ENCODE measurements at regions not wholly inside any gene's neighbourhood (a gene's known extent, or its start where the extent isn't known, plus 50 kb on each side); places are given as distances from the start of the nearest gene placed in this dataset.

- TF ChIP-seq CTCF (IDR thresholded peaks at IDR 0.05; ENCODE audit: unreplicated experiment) = no peak
- Mint-ChIP-seq H3K4me1 (no peaks in the 10 kb centered on the region), H3K27me3 (ENCODE audit: low read depth) (no peaks in the 10 kb centered on the region), H3K36me3 (no peaks in the 10 kb centered on the region), H3K9me3 (peaks cover 39% of the 10 kb centered on the region), H3K27ac (no peak overlapping the region), H3K4me3 (no peak overlapping the region)
- no peak for DNase-seq (ENCODE audit: low spot score in 2 of 2, unreplicated experiment in 2 of 2)
These were observed 265.9 kb downstream of the TRIM36 start for GRCh38 chr5:114903767-114904166.

GRCh38 chr5:114898602-114899001 is 271.1 kb downstream of the TRIM36 start:
- peaks cover 5% of the 10 kb centered on the region for H3K27me3 Mint-ChIP-seq (ENCODE audit: low read depth)
- H3K4me1 Mint-ChIP-seq = no peaks in the 10 kb centered on the region
- H3K36me3 Mint-ChIP-seq = no peaks in the 10 kb centered on the region
- H3K9me3 Mint-ChIP-seq = peaks cover 25% of the 10 kb centered on the region
- no peak overlapping the region for H3K27ac Mint-ChIP-seq
- no peak for DNase-seq (ENCODE audit: low spot score in 2 of 2, unreplicated experiment in 2 of 2)
- H3K4me3 Mint-ChIP-seq = no peak overlapping the region
- no peak for TF ChIP-seq CTCF (IDR thresholded peaks at IDR 0.05; ENCODE audit: unreplicated experiment)

- Mint-ChIP-seq H3K36me3 (no peaks in the 10 kb centered on the region), H3K27ac (no peak overlapping the region), H3K27me3 (ENCODE audit: low read depth) (peaks cover 6% of the 10 kb centered on the region), H3K9me3 (peaks cover 25% of the 10 kb centered on the region), H3K4me3 (no peak overlapping the region), H3K4me1 (no peaks in the 10 kb centered on the region)
- DNase-seq (ENCODE audit: low spot score in 2 of 2, unreplicated experiment in 2 of 2) = no peak
- no peak for TF ChIP-seq CTCF (IDR thresholded peaks at IDR 0.05; ENCODE audit: unreplicated experiment)
These were observed 286.0 kb downstream of the TRIM36 start for GRCh38 chr5:114883675-114884074.

GRCh38 chr5:114859438-114859735 is 310.3 kb downstream of the TRIM36 start:
- H3K9me3 Mint-ChIP-seq = peaks cover 17% of the 10 kb centered on the region
- TF ChIP-seq CTCF (IDR thresholded peaks at IDR 0.05; ENCODE audit: unreplicated experiment) = no peak

GRCh38 chr5:114858665-114859437 is 310.9 kb downstream of the TRIM36 start:
- no peak for DNase-seq (ENCODE audit: low spot score in 2 of 2, unreplicated experiment in 2 of 2)
- Mint-ChIP-seq H3K27me3 (ENCODE audit: low read depth) (no peaks in the 10 kb centered on the region), H3K4me3 (no peak overlapping the region), H3K27ac (no peak overlapping the region), H3K9me3 (peaks cover 18% of the 10 kb centered on the region), H3K4me1 (peaks cover 3% of the 10 kb centered on the region), H3K36me3 (no peaks in the 10 kb centered on the region)
- TF ChIP-seq CTCF (IDR thresholded peaks at IDR 0.05; ENCODE audit: unreplicated experiment) = no peak

More at GRCh38 chr5:114859438-114859735, 310.3 kb downstream of the TRIM36 start:
- no peak for DNase-seq (ENCODE audit: low spot score in 2 of 2, unreplicated experiment in 2 of 2)
- Mint-ChIP-seq H3K36me3 (no peaks in the 10 kb centered on the region), H3K4me3 (no peak overlapping the region), H3K27me3 (ENCODE audit: low read depth) (no peaks in the 10 kb centered on the region), H3K4me1 (peaks cover 3% of the 10 kb centered on the region), H3K27ac (no peak overlapping the region)

Measured in mesothelial cell of epicardium (in vitro differentiated cells).